GM12891 (cell line): ENCODE measurements at regions not wholly inside any gene's neighbourhood (a gene's known extent, or its start where the extent isn't known, plus 50 kb on each side); places are given as distances from the start of the nearest gene placed in this dataset.

Source experiments
- PAX5 ChIP-seq: IDR thresholded peaks from 2 replicates; pipeline ENCODE4 v1.6.1; 2011; ENCODE audit warnings: low read length, moderate library complexity, mild to moderate bottlenecking; ENCODE audit not compliant: insufficient read depth, severe bottlenecking
- POLR2A ChIP-seq: IDR thresholded peaks from 2 replicates; pipeline ENCODE4 v1.6.1; 2011; ENCODE audit warnings: low read depth, low read length, control low read depth
- POLR2AphosphoS5 ChIP-seq: IDR thresholded peaks from 2 replicates; pipeline ENCODE4 v1.6.1; 2011; ENCODE audit warnings: low read depth, low read length, control low read depth
- TAF1 ChIP-seq: IDR thresholded peaks from 2 replicates; pipeline ENCODE4 v1.6.1; 2011; ENCODE audit warnings: low read depth, low read length, control low read depth

GRCh38 chr18:27528925-27529521 is 343.9 kb upstream of the CHST9 start:
- TF ChIP-seq POLR2A (no peak), POLR2AphosphoS5 (no peak), PAX5 (no peak), TAF1 (no peak)
